CD14-positive monocyte (primary cell): ENCODE measurements at regions not wholly inside any gene's neighbourhood (a gene's known extent, or its start where the extent isn't known, plus 50 kb on each side); places are given as distances from the start of the nearest gene placed in this dataset.

Source experiments
- DNase-seq, 3 donors: peaks; one replicate each; pipeline ENCODE4 v3.0.0-alpha.2; 2011 to 2022
- H2AFZ ChIP-seq: 2 replicates; pipeline ENCODE4 v1.6.0; 2012; ENCODE audit warnings: mild to moderate bottlenecking, low read depth, low read length, inconsistent platforms; ENCODE audit not compliant: insufficient read depth, poor library complexity, severe bottlenecking
- H3K27ac ChIP-seq, 2 donors: 1 replicate in 1 of 2; 2 replicates in 1 of 2; pipeline ENCODE4 v1.5.1; 2012 to 2013; ENCODE audit warnings: low read length in 2 of 2, control low read depth in 1 of 2, inconsistent platforms in 1 of 2, low read depth in 1 of 2, mild to moderate bottlenecking in 1 of 2
- H3K27me3 ChIP-seq, 2 donors: one replicate each; pipeline versions ENCODE4 v1.6.0 to v1.6.1; 2011 to 2013; ENCODE audit warnings: low read length in 2 of 2; ENCODE audit not compliant: control insufficient read depth in 2 of 2, insufficient read depth in 2 of 2
- H3K36me3 ChIP-seq, 2 donors: replicated peaks in 1 of 2; 1 replicate in 1 of 2; 2 replicates in 1 of 2; pipeline versions ENCODE4 v1.5.1 to v1.6.1; 2012 to 2013; ENCODE audit warnings: low read length in 2 of 2, control low read depth in 1 of 2, inconsistent platforms in 1 of 2, mild to moderate bottlenecking in 1 of 2; ENCODE audit not compliant: insufficient read depth in 2 of 2, control insufficient read depth in 1 of 2
- H3K4me1 ChIP-seq, 2 donors: 1 replicate in 1 of 2; 2 replicates in 1 of 2; pipeline versions ENCODE4 v1.5.1 to v1.6.1; 2012 to 2013; ENCODE audit warnings: low read length in 2 of 2, control low read depth in 1 of 2, inconsistent platforms in 1 of 2, mild to moderate bottlenecking in 1 of 2, moderate library complexity in 1 of 2; ENCODE audit not compliant: insufficient read depth in 2 of 2, control insufficient read depth in 1 of 2
- H3K4me2 ChIP-seq: replicated peaks from 2 replicates; pipeline ENCODE3; 2012; ENCODE audit warnings: low read length, moderate library complexity, mild to moderate bottlenecking; ENCODE audit not compliant: poor library complexity, severe bottlenecking; ENCODE audit errors: extremely low read depth
- H3K4me3 ChIP-seq, 3 experiments: fragments of 200-600 bp in 1 of 3; sonication (generic) in 1 of 3; replicated peaks in 1 of 3; 1 replicate in 2 of 3; 2 replicates in 1 of 3; pipeline ENCODE4 v1.5.1; 2011 to 2013; ENCODE audit warnings: low read length in 3 of 3, mild to moderate bottlenecking in 3 of 3, control low read depth in 2 of 3, low read depth in 2 of 3, inconsistent platforms in 1 of 3, moderate library complexity in 1 of 3
- H3K79me2 ChIP-seq: 2 replicates; pipeline ENCODE4 v1.6.0; 2012; ENCODE audit warnings: mild to moderate bottlenecking, control low read depth, inconsistent platforms, low read length, moderate library complexity; ENCODE audit not compliant: insufficient read depth
- H3K9ac ChIP-seq: 2 replicates; pipeline ENCODE4 v1.6.0; 2017; ENCODE audit warnings: low read length, mild to moderate bottlenecking; ENCODE audit not compliant: insufficient read depth, poor library complexity, severe bottlenecking
- H3K9me3 ChIP-seq, 2 donors: replicated peaks in 1 of 2; 1 replicate in 1 of 2; 2 replicates in 1 of 2; pipeline versions ENCODE4 v1.5.1 to v1.6.1; 2012 to 2013; ENCODE audit warnings: low read length in 2 of 2, control low read depth in 1 of 2; ENCODE audit not compliant: control insufficient read depth in 1 of 2, insufficient read depth in 1 of 2
- H4K20me1 ChIP-seq: 2 replicates; pipeline ENCODE4 v1.6.0; 2012; ENCODE audit warnings: mild to moderate bottlenecking, low read length, control low read depth, moderate library complexity; ENCODE audit not compliant: insufficient read depth
- H3K27ac Mint-ChIP-seq, 7 donors: one replicate each; pipeline ENCODE4 v1.8.0; 2020; ENCODE audit warnings: mild to moderate bottlenecking in 7 of 7, mixed read lengths in 7 of 7, moderate library complexity in 6 of 7, inconsistent platforms in 2 of 7
- H3K27me3 Mint-ChIP-seq, 3 donors: one replicate each; pipeline ENCODE4 v1.8.0; 2021 to 2022; ENCODE audit warnings: low read depth in 3 of 3, mild to moderate bottlenecking in 3 of 3, mixed read lengths in 3 of 3, moderate library complexity in 3 of 3, inconsistent platforms in 1 of 3
- H3K36me3 Mint-ChIP-seq, 2 donors: one replicate each; pipeline ENCODE4 v1.8.0; 2020; ENCODE audit warnings: mixed read lengths in 2 of 2, inconsistent platforms in 1 of 2, mild to moderate bottlenecking in 1 of 2
- H3K4me1 Mint-ChIP-seq: one replicate; pipeline ENCODE4 v1.8.0; 2020; ENCODE audit warnings: mild to moderate bottlenecking, mixed read lengths
- H3K4me3 Mint-ChIP-seq, 2 donors: one replicate each; pipeline ENCODE4 v1.8.0; 2020; ENCODE audit warnings: mild to moderate bottlenecking in 2 of 2, mixed read lengths in 2 of 2, moderate library complexity in 1 of 2
- H3K9me3 Mint-ChIP-seq, 7 donors: one replicate each; pipeline ENCODE4 v1.8.0; 2020 to 2022; ENCODE audit warnings: mixed read lengths in 7 of 7, mild to moderate bottlenecking in 6 of 7, moderate library complexity in 6 of 7, inconsistent platforms in 2 of 7
- CTCF ChIP-seq: fragments of 200-600 bp; IDR thresholded peaks from one replicate; pipeline ENCODE4 v1.8.0; 2022; ENCODE audit warnings: antibody characterized with exemption, mild to moderate bottlenecking
- WGBS: methylation state at CpG from one replicate; pipeline ENCODE4 v1.1.5; 2013; ENCODE audit warnings: missing lambda C conversion rate; ENCODE audit not compliant: insufficient coverage; 5-methylcytosine and 5-hydroxymethylcytosine counted together
- intact Hi-C, 2 donors: fragments of 100-400 bp; cut with micrococcal nuclease; formaldehyde crosslinking; loops; one replicate each; pipeline versions ENCODE4 v1.15.0 to v1.15.1; 2023

- H3K4me3 Mint-ChIP-seq, result no peak overlapping the region
- no peaks in the 10 kb centered on the region for H3K36me3 ChIP-seq
Measured at GRCh38 chr2:129769185-129769991, 210.1 kb upstream of the RAB6C start.

More at GRCh38 chr2:129769185-129769991, 210.1 kb upstream of the RAB6C start:
- Histone ChIP-seq H3K79me2 (no peaks in the 10 kb centered on the region), H3K9me3 (no peaks in the 10 kb centered on the region), H3K4me3 (no peak overlapping the region), H3K27me3 (no peaks in the 10 kb centered on the region), H3K4me2 (no peak overlapping the region), H4K20me1 (no peaks in the 10 kb centered on the region), H3K27ac (no peak overlapping the region), H2AFZ (no peak overlapping the region), H3K4me1 (no peaks in the 10 kb centered on the region), H3K9ac (no peak overlapping the region)
- H3K27ac Mint-ChIP-seq, result no peak overlapping the region
- H3K27me3 Mint-ChIP-seq, result peaks cover 6 to 16% (median 6%) of the 10 kb centered on the region in 3 donors
- 94% methylated on average over 5 of the region's 11 CpGs for WGBS
- H3K4me1 Mint-ChIP-seq, result no peaks in the 10 kb centered on the region
- intact Hi-C loops, result no loop called here
- H3K9me3 Mint-ChIP-seq, result peaks cover 0 to 9% (median 2%) of the 10 kb centered on the region in 7 donors
- DNase-seq, result no peak
- H3K36me3 Mint-ChIP-seq, result no peaks in the 10 kb centered on the region
- no peak for TF ChIP-seq CTCF
